HepG2 (cell line): ENCODE measurements at regions not wholly inside any gene's neighbourhood (a gene's known extent, or its start where the extent isn't known, plus 50 kb on each side); places are given as distances from the start of the nearest gene placed in this dataset.

Source experiments
- ATAC-seq: fragments of 200-7000 bp; cut with Tn5 transposase; 3 replicates; pipeline ENCODE4 v1.9.1; 2020; ENCODE audit warnings: mild to moderate bottlenecking, moderate library complexity
- BruUV-seq: library from RNA; stranded (reverse); fragments of 400-500 nt; replicated peaks from 2 replicates; lab custom pipeline; 2021; lab: Mats Ljungman, UMichigan
- CTCF ChIA-PET: fragments of 300-600 bp; formaldehyde crosslinking; extraction: SDS; loops from one replicate; lab custom pipeline; 2021; ENCODE audit warnings: low total read pairs, inconsistent platforms, low intra/inter-chr PET ratio; lab: Yijun Ruan, JAX
- POLR2A ChIA-PET: fragments of 350-600 bp; sonication (Branson Sonifier 250); formaldehyde crosslinking; loops from one replicate; lab custom pipeline; 2020; ENCODE audit warnings: antibody characterized with exemption, inconsistent platforms; lab: Yijun Ruan, JAX
- DNase-seq: peaks from one replicate; pipeline ENCODE4 v3.0.0-alpha.2; 2015; ENCODE audit warnings: low spot score
- FAIRE-seq: peaks from 3 replicates; lab custom pipeline; 2011; peaks lifted over from hg19 to GRCh38; lab: Jason Lieb, UNC
- H2AFZ ChIP-seq: one replicate; pipeline ENCODE4 v1.6.1; 2011; ENCODE audit warnings: low read length, inconsistent platforms
- H3K27ac ChIP-seq: fragments of 300-600 bp; 3 replicates; pipeline ENCODE4 v1.8.0; 2011; ENCODE audit warnings: mixed run types, mild to moderate bottlenecking, mixed read lengths, low read length, inconsistent platforms; ENCODE audit not compliant: insufficient read depth; ENCODE audit errors: extremely low read length
- H3K27me3 ChIP-seq, 2 experiments: fragments of 200-600 bp in 1 of 2; 2 replicates in 1 of 2; 3 replicates in 1 of 2; pipeline versions ENCODE4 v1.6.0 to v1.8.0; 2011; ENCODE audit warnings: low read length in 2 of 2, mild to moderate bottlenecking in 2 of 2, moderate library complexity in 2 of 2, inconsistent platforms in 1 of 2; ENCODE audit not compliant: insufficient read depth in 2 of 2, control insufficient read depth in 1 of 2
- H3K36me3 ChIP-seq, 2 experiments: fragments of 200-600 bp in 1 of 2; replicated peaks in 1 of 2; 2 replicates in 1 of 2; 3 replicates in 1 of 2; pipeline versions ENCODE4 v1.5.1 to v1.8.0; 2011; ENCODE audit warnings: low read length in 2 of 2, inconsistent platforms in 1 of 2; ENCODE audit not compliant: insufficient read depth in 2 of 2, control insufficient read depth in 1 of 2
- H3K4me1 ChIP-seq: 2 replicates; pipeline ENCODE4 v1.5.1; 2012; ENCODE audit warnings: low read length, inconsistent platforms; ENCODE audit not compliant: insufficient read depth
- H3K4me2 ChIP-seq: 2 replicates; pipeline ENCODE4 v1.6.0; 2011; ENCODE audit warnings: low read depth, low read length, inconsistent platforms
- H3K4me3 ChIP-seq, 3 experiments: fragments of 200-600 bp in 1 of 3; sonication (generic), shearing (Covaris generic) in 1 of 3; replicated peaks in 1 of 3; 2 replicates each; pipeline ENCODE4 v1.5.1; 2011 to 2016; ENCODE audit warnings: low read length in 3 of 3, inconsistent platforms in 2 of 3, low read depth in 2 of 3, mild to moderate bottlenecking in 2 of 3, control low read depth in 1 of 3, mixed read lengths in 1 of 3; ENCODE audit not compliant: insufficient read depth in 1 of 3
- H3K79me2 ChIP-seq: one replicate; pipeline ENCODE4 v1.6.1; 2011; ENCODE audit warnings: low read length, inconsistent platforms; ENCODE audit not compliant: insufficient read depth
- H3K9ac ChIP-seq: 2 replicates; pipeline ENCODE4 v1.6.0; 2011; ENCODE audit warnings: mild to moderate bottlenecking, low read depth, low read length, inconsistent platforms; ENCODE audit not compliant: insufficient read depth
- H3K9me3 ChIP-seq: 2 replicates; pipeline ENCODE4 v1.5.1; 2012; ENCODE audit warnings: mild to moderate bottlenecking, low read length
- H4K20me1 ChIP-seq: 2 replicates; pipeline ENCODE4 v1.6.0; 2011; ENCODE audit warnings: inconsistent platforms, mild to moderate bottlenecking, low read length, moderate library complexity; ENCODE audit not compliant: insufficient read depth
- CREB1 ChIP-seq, 2 experiments: fragments of 450-650 bp in 1 of 2; IDR thresholded peaks; 2 replicates each; pipeline ENCODE4 v1.6.1; 2016 to 2017; ENCODE audit warnings: control low read depth in 1 of 2, mild to moderate bottlenecking in 1 of 2, missing compliant biosample characterization in 1 of 2, missing genetic modification characterization in 1 of 2
- ESRRA ChIP-seq: sonication (generic); formaldehyde crosslinking; IDR thresholded peaks from 2 replicates; pipeline ENCODE4 v1.5.1; 2020; ENCODE audit warnings: mild to moderate bottlenecking, low read depth, missing genetic modification reagents
- GLMP ChIP-seq: sonication (generic); formaldehyde crosslinking; IDR thresholded peaks from 2 replicates; pipeline ENCODE4 v1.9.0; 2021; ENCODE audit warnings: missing genetic modification reagents, mild to moderate bottlenecking, borderline replicate concordance
- HCFC1 ChIP-seq: fragments of 150-350 bp; IDR thresholded peaks from 2 replicates; pipeline ENCODE4 v1.6.1; 2014; ENCODE audit warnings: low read depth, low read length
- HNRNPH1 ChIP-seq: fragments of 200-400 bp; formaldehyde crosslinking; optimal IDR thresholded peaks from 2 replicates; pipeline ENCODE3; 2017; ENCODE audit warnings: mild to moderate bottlenecking, low read depth, low read length
- HOXA5 ChIP-seq: sonication (generic); formaldehyde crosslinking; IDR thresholded peaks from 2 replicates; pipeline ENCODE4 v1.4.0; 2020; ENCODE audit warnings: missing genetic modification reagents
- ISX ChIP-seq: sonication (generic); formaldehyde crosslinking; conservative IDR thresholded peaks from 2 replicates; pipeline ENCODE4 v1.5.0; 2020; ENCODE audit warnings: missing genetic modification reagents
- MAFF ChIP-seq: IDR thresholded peaks from 2 replicates; pipeline ENCODE4 v1.6.1; 2011; ENCODE audit warnings: low read depth, low read length, improper control_type of control experiment
- MAFK ChIP-seq, 2 experiments: IDR thresholded peaks in 1 of 2; conservative IDR thresholded peaks in 1 of 2; 2 replicates each; pipeline ENCODE4 v1.6.1; 2011; ENCODE audit warnings: improper control_type of control experiment in 2 of 2, low read length in 2 of 2
- PHF20 ChIP-seq: sonication (generic); formaldehyde crosslinking; IDR thresholded peaks from 2 replicates; pipeline ENCODE4 v1.5.0; 2020; ENCODE audit warnings: mild to moderate bottlenecking, missing genetic modification reagents
- U2AF1 ChIP-seq: fragments of 200-400 bp; formaldehyde crosslinking; optimal IDR thresholded peaks from 2 replicates; pipeline ENCODE3; 2017; ENCODE audit warnings: mild to moderate bottlenecking, low read depth, low read length
- ZNF292 ChIP-seq: sonication (generic); formaldehyde crosslinking; IDR thresholded peaks from 2 replicates; pipeline ENCODE4 v1.8.1; 2022; ENCODE audit warnings: mild to moderate bottlenecking, low read depth, missing genetic modification reagents, borderline replicate concordance
- ZNF749 ChIP-seq: sonication (generic); formaldehyde crosslinking; IDR thresholded peaks from 2 replicates; pipeline ENCODE4 v1.8.0; 2022; ENCODE audit warnings: mild to moderate bottlenecking, missing genetic modification reagents, moderate library complexity, borderline replicate concordance
- ZNF75D ChIP-seq: sonication (generic); formaldehyde crosslinking; IDR thresholded peaks from 2 replicates; pipeline ENCODE4 v1.8.1; 2023; ENCODE audit warnings: missing genetic modification reagents, mild to moderate bottlenecking, borderline replicate concordance
- WGBS: methylation state at CpG from one replicate; pipeline ENCODE4 v1.1.6; 2017; ENCODE audit warnings: low lambda C conversion rate; 5-methylcytosine and 5-hydroxymethylcytosine counted together
- in situ Hi-C: cut with HindIII; loops from 2 replicates; pipeline ENCODE4 v1.10.0; 2017; ENCODE audit warnings: low pct_unique_long_range_greater_than_20kb; ENCODE audit not compliant: extremely low pct_ligation_motif_present
- intact Hi-C: fragments of 100-400 bp; cut with micrococcal nuclease; formaldehyde crosslinking; loops from one replicate; pipeline ENCODE4 v1.10.0; 2022; ENCODE audit not compliant: unreplicated experiment

- TF ChIP-seq GLMP (no peak), ZNF292 (CRISPR knock-in tag) (no peak), ZNF75D (CRISPR knock-in tag) (no peak), ESRRA (CRISPR knock-in tag) (no peak), ZNF749 (CRISPR knock-in tag) (no peak), PHF20 (CRISPR knock-in tag) (no peak), ISX (CRISPR knock-in tag) (no peak), CREB1 (IDR thresholded peaks at IDR 0.05) (peak; percentile 52), CREB1 (CRISPR knock-in tag; IDR thresholded peaks at IDR 0.05) (no peak), U2AF1 (no peak), HCFC1 (no peak), HNRNPH1 (no peak)
Observed at GRCh38 chr4:17336524-17336961, 175.3 kb downstream of the QDPR start (continued).

GRCh38 chr4:17336069-17336468, 175.8 kb downstream of the QDPR start:
- Histone ChIP-seq H4K20me1 (no peaks in the 10 kb centered on the region), H3K4me3 (no peak overlapping the region), H3K27me3 (peaks cover 2 to 30% of the 10 kb centered on the region in 2 experiments; a peak in 4 of 5 replicates), H3K79me2 (no peaks in the 10 kb centered on the region), H3K4me1 (no peaks in the 10 kb centered on the region), H3K36me3 (no peaks in the 10 kb centered on the region), H3K4me2 (no peak overlapping the region), H3K9ac (no peak overlapping the region), H3K27ac (no peak overlapping the region), H2AFZ (no peak overlapping the region), H3K9me3 (no peaks in the 10 kb centered on the region)
- in situ Hi-C loops (loop anchor here (25.0 kb wide), 1 partner anchor 1049 kb away; no protein-coding TSS in a partner anchor), intact Hi-C loops (no loop called here)
- DNase-seq, result no peak
- no peak for FAIRE-seq
- ChIA-PET CTCF (no interaction called here), POLR2A (no interaction called here)
- BruUV-seq, result no TSS peak
- WGBS, result 29% methylated on average over 1 of the region's 1 CpG
- peak; percentile 52 for TF ChIP-seq MAFF
- TF ChIP-seq MAFK (conservative IDR thresholded peaks at IDR 0.05 in 1 of 2, IDR thresholded peaks at IDR 0.05 in 1 of 2; ENCODE audit: low read length in 2 of 2), result peak; percentile 47 to 76; a peak in 3 of 4 replicates
- TF ChIP-seq HOXA5 (CRISPR knock-in tag), result no peak
- ATAC-seq, result no peak
